Neuron (in vitro differentiated cells): ENCODE measurements at regions not wholly inside any gene's neighbourhood (a gene's known extent, or its start where the extent isn't known, plus 50 kb on each side); places are given as distances from the start of the nearest gene placed in this dataset.
A peak's percentile ranks its signal among the peaks of the same experiment; 100 is the strongest.

Experiments
- H2AFZ ChIP-seq: one replicate; pipeline ENCODE4 v1.6.1; 2013; ENCODE audit warnings: low read depth, mild to moderate bottlenecking, inconsistent platforms, low read length, moderate library complexity
- H3K27me3 ChIP-seq: one replicate; pipeline ENCODE4 v1.6.1; 2013; ENCODE audit warnings: low read length; ENCODE audit not compliant: insufficient read depth
- H3K36me3 ChIP-seq: one replicate; pipeline ENCODE4 v1.6.1; 2013; ENCODE audit warnings: low read length; ENCODE audit not compliant: insufficient read depth
- H3K4me1 ChIP-seq: one replicate; pipeline ENCODE4 v1.6.1; 2013; ENCODE audit warnings: low read length; ENCODE audit not compliant: insufficient read depth
- H3K4me3 ChIP-seq: 2 replicates; pipeline ENCODE4 v1.5.1; 2013; ENCODE audit warnings: mild to moderate bottlenecking, low read length, moderate library complexity
- H3K9me3 ChIP-seq: one replicate; pipeline ENCODE4 v1.6.1; 2013; ENCODE audit warnings: low read length

- Histone ChIP-seq H3K4me3 (no peak overlapping the region), H3K4me1 (peaks cover 44% of the 10 kb centered on the region), H3K27me3 (no peaks in the 10 kb centered on the region), H3K9me3 (peaks cover 3% of the 10 kb centered on the region), H3K36me3 (no peaks in the 10 kb centered on the region), H2AFZ (no peak overlapping the region)
Measured at GRCh38 chr16:73569266-73569980, 521.5 kb upstream of the ZFHX3 start.

GRCh38 chr16:73568769-73569168 is 520.8 kb upstream of the ZFHX3 start:
- peaks cover 39% of the 10 kb centered on the region for H3K4me1 ChIP-seq
- H3K9me3 ChIP-seq: peaks cover 6% of the 10 kb centered on the region
- no peaks in the 10 kb centered on the region for H3K27me3 ChIP-seq
- no peak overlapping the region for H2AFZ ChIP-seq
- H3K4me3 ChIP-seq: no peak overlapping the region
- no peaks in the 10 kb centered on the region for H3K36me3 ChIP-seq

GRCh38 chr16:73565925-73566324 is 518.0 kb upstream of the ZFHX3 start:
- Histone ChIP-seq H3K36me3 (no peaks in the 10 kb centered on the region), H3K4me1 (peaks cover 11% of the 10 kb centered on the region), H3K27me3 (no peaks in the 10 kb centered on the region), H3K4me3 (no peak overlapping the region), H3K9me3 (peaks cover 6% of the 10 kb centered on the region), H2AFZ (no peak overlapping the region)

- no peak overlapping the region for H3K4me3 ChIP-seq
Measured at GRCh38 chr16:73565263-73565662, 517.3 kb upstream of the ZFHX3 start.

GRCh38 chr16:73563709-73564108 is 515.8 kb upstream of the ZFHX3 start:
- Histone ChIP-seq H3K4me3 (no peak overlapping the region), H3K9me3 (peaks cover 6% of the 10 kb centered on the region), H3K27me3 (no peaks in the 10 kb centered on the region), H2AFZ (no peak overlapping the region), H3K36me3 (no peaks in the 10 kb centered on the region), H3K4me1 (no peaks in the 10 kb centered on the region)

More at GRCh38 chr16:73565263-73565662, 517.3 kb upstream of the ZFHX3 start:
- Histone ChIP-seq H2AFZ (no peak overlapping the region), H3K36me3 (no peaks in the 10 kb centered on the region), H3K9me3 (peaks cover 6% of the 10 kb centered on the region), H3K27me3 (no peaks in the 10 kb centered on the region), H3K4me1 (peaks cover 11% of the 10 kb centered on the region)

- Histone ChIP-seq H3K27me3 (no peaks in the 10 kb centered on the region), H3K4me1 (no peaks in the 10 kb centered on the region), H3K36me3 (no peaks in the 10 kb centered on the region), H3K4me3 (no peak overlapping the region), H2AFZ (no peak overlapping the region), H3K9me3 (peaks cover 3% of the 10 kb centered on the region)
Measured at GRCh38 chr16:73560497-73560896, 512.6 kb upstream of the ZFHX3 start.

GRCh38 chr16:73558219-73558618 is 510.3 kb upstream of the ZFHX3 start:
- Histone ChIP-seq H2AFZ (no peak overlapping the region), H3K36me3 (no peaks in the 10 kb centered on the region), H3K27me3 (no peaks in the 10 kb centered on the region), H3K9me3 (no peaks in the 10 kb centered on the region), H3K4me1 (no peaks in the 10 kb centered on the region), H3K4me3 (no peak overlapping the region)

GRCh38 chr16:73553941-73554660 is 506.2 kb upstream of the ZFHX3 start:
- no peaks in the 10 kb centered on the region for H3K27me3 ChIP-seq
- no peak overlapping the region for H3K4me3 ChIP-seq
- peaks cover 29% of the 10 kb centered on the region for H3K4me1 ChIP-seq
- no peaks in the 10 kb centered on the region for H3K9me3 ChIP-seq
- no peak overlapping the region for H2AFZ ChIP-seq
- no peaks in the 10 kb centered on the region for H3K36me3 ChIP-seq

GRCh38 chr16:73549984-73550631 is 502.2 kb upstream of the ZFHX3 start:
- Histone ChIP-seq H3K36me3 (no peaks in the 10 kb centered on the region), H2AFZ (no peak overlapping the region), H3K4me1 (peaks cover 66% of the 10 kb centered on the region), H3K9me3 (no peaks in the 10 kb centered on the region), H3K27me3 (no peaks in the 10 kb centered on the region), H3K4me3 (no peak overlapping the region)

- no peaks in the 10 kb centered on the region for H3K36me3 ChIP-seq
- no peaks in the 10 kb centered on the region for H3K9me3 ChIP-seq
- H3K4me1 ChIP-seq: peaks cover 88% of the 10 kb centered on the region
- H3K27me3 ChIP-seq: no peaks in the 10 kb centered on the region
- H3K4me3 ChIP-seq: peak overlapping the region; percentile 43
- H2AFZ ChIP-seq: peak overlapping the region; percentile 42
Measured at GRCh38 chr16:73547552-73548403, 499.9 kb upstream of the ZFHX3 start.

- peak overlapping the region; percentile 13 for H2AFZ ChIP-seq
- peaks cover 85% of the 10 kb centered on the region for H3K4me1 ChIP-seq
- H3K27me3 ChIP-seq: no peaks in the 10 kb centered on the region
- H3K9me3 ChIP-seq: no peaks in the 10 kb centered on the region
- no peaks in the 10 kb centered on the region for H3K36me3 ChIP-seq
- H3K4me3 ChIP-seq: peak overlapping the region; percentile 43
Measured at GRCh38 chr16:73546341-73546845, 498.5 kb upstream of the ZFHX3 start.

- no peak overlapping the region for H2AFZ ChIP-seq
- H3K36me3 ChIP-seq: no peaks in the 10 kb centered on the region
- H3K27me3 ChIP-seq: no peaks in the 10 kb centered on the region
- H3K4me1 ChIP-seq: peaks cover 79% of the 10 kb centered on the region
- peak overlapping the region; percentile 43 for H3K4me3 ChIP-seq
- no peaks in the 10 kb centered on the region for H3K9me3 ChIP-seq
Measured at GRCh38 chr16:73545755-73546154, 497.8 kb upstream of the ZFHX3 start.
